ENCODE measurements at regions not wholly inside any gene's neighbourhood (a gene's known extent, or its start where the extent isn't known, plus 50 kb on each side); places are given as distances from the start of the nearest gene placed in this dataset.
"Not testable (repeated sequence)": the region's sequence is repeated elsewhere in the genome, so short reads cannot be mapped to it uniquely, and the experiment has no call there.

DNA sequence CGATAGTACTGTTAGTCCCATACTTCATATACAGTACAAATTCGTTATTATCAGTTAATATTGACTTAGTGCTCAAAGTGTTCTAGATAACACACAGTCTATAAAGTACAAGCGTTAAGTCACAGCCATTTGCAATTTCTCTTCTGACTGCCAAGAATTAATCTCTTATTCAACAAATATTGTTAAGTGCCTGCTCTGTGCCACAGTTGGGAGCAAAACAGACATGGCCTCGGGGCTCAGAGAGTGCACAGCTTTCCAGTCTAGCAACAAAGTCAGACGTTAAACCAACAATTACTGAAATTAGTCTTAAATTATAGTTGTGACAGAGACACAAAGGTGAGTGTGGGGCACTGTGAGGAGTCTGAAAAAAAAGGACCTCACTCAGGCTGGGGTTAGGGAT lies 113.0 kb upstream of the DPP6 start:
- no peak overlapping the region for H3K4me3 Mint-ChIP-seq
- DNase-seq, result no peak
- H3K27me3 Mint-ChIP-seq (ENCODE audit: low read depth), result peaks cover 3% of the 10 kb centered on the region
- H3K27ac Mint-ChIP-seq, result no peak overlapping the region
- peaks cover 5% of the 10 kb centered on the region for H3K9me3 Mint-ChIP-seq
- intact Hi-C loops (cut with micrococcal nuclease), result no loop called here
- H3K4me1 Mint-ChIP-seq (ENCODE audit: low read depth), result no peaks in the 10 kb centered on the region
- no peaks in the 10 kb centered on the region for H3K36me3 Mint-ChIP-seq (ENCODE audit: low read depth)
- CTCF ChIA-PET, result no interaction called here

DNA sequence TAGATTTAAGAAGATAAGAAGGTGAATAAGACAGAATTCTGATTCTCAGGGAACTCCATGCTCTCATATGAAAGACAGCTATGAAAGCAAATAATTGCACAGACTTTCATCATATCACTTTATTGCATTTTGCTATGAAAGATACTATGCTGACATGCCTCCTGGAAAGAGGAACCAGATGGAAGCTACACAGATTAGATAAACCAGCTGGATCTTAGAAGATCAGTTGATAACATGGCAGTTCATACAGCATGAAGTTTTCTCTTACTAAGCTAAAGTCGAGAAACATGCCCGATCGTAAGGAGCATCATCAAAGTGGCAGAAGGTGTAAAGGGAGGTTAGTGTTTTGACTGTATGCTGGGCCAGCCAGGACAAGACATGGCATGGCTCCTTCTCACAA lies 112.5 kb upstream of the DPP6 start:
- intact Hi-C loops (cut with micrococcal nuclease), result no loop called here
- Mint-ChIP-seq H3K27ac (no peak overlapping the region), H3K4me3 (no peak overlapping the region), H3K9me3 (peaks cover 5% of the 10 kb centered on the region), H3K36me3 (ENCODE audit: low read depth) (no peaks in the 10 kb centered on the region), H3K4me1 (ENCODE audit: low read depth) (no peaks in the 10 kb centered on the region), H3K27me3 (ENCODE audit: low read depth) (peaks cover 3% of the 10 kb centered on the region)
- DNase-seq, result no peak
- CTCF ChIA-PET, result no interaction called here

DNA sequence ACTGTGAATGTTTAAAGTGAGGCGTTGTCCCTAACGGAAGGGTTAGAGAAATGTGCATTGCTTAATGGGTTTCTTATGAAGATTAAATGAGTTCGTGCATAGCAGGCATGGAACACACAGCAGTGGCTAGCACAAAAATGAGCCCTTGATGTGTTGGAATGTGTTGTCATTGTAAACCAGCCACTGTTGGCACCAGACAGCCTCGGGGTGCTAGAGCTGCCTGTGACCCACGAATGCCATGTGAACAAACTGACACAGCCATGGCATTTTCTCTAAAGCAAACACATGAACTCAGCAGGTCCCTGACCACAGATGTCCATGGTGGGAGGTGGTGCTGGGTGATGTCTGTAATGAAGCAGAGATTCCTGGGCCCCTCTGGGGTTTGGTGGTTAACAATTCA lies 111.1 kb upstream of the DPP6 start:
- no peaks in the 10 kb centered on the region for H3K36me3 Mint-ChIP-seq (ENCODE audit: low read depth)
- peaks cover 2% of the 10 kb centered on the region for H3K27me3 Mint-ChIP-seq (ENCODE audit: low read depth)
- H3K27ac Mint-ChIP-seq, result no peak overlapping the region
- intact Hi-C loops (cut with micrococcal nuclease), result no loop called here
- no peak overlapping the region for H3K4me3 Mint-ChIP-seq
- no peaks in the 10 kb centered on the region for H3K4me1 Mint-ChIP-seq (ENCODE audit: low read depth)
- no peak for DNase-seq
- CTCF ChIA-PET, result no interaction called here
- H3K9me3 Mint-ChIP-seq, result peaks cover 5% of the 10 kb centered on the region

DNA sequence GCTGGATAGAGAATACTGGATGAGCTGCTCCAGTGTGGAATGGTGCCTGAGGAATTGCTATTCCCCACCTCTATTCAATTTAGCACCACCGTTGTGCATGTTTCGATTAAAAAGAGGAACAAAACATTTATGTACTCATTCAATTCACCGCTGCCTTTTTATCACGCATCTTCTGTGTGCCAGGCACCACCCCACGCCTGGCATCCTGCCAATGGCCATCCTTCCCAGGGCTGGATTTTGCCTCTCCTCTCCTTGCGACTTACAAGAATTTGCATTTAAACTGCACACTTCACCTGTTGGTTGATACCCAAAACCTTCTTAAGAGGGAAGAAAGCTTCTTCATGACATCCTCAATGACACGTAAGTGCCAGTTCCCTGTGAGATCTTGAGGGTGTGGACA lies 110.2 kb upstream of the DPP6 start:
- intact Hi-C loops (cut with micrococcal nuclease), result no loop called here
- H3K27ac Mint-ChIP-seq, result no peak overlapping the region
- no peak for DNase-seq
- no peak overlapping the region for H3K4me3 Mint-ChIP-seq
- no peaks in the 10 kb centered on the region for H3K4me1 Mint-ChIP-seq (ENCODE audit: low read depth)
- peaks cover 2% of the 10 kb centered on the region for H3K27me3 Mint-ChIP-seq (ENCODE audit: low read depth)
- H3K36me3 Mint-ChIP-seq (ENCODE audit: low read depth), result no peaks in the 10 kb centered on the region
- CTCF ChIA-PET, result no interaction called here
- peaks cover 5% of the 10 kb centered on the region for H3K9me3 Mint-ChIP-seq

DNA sequence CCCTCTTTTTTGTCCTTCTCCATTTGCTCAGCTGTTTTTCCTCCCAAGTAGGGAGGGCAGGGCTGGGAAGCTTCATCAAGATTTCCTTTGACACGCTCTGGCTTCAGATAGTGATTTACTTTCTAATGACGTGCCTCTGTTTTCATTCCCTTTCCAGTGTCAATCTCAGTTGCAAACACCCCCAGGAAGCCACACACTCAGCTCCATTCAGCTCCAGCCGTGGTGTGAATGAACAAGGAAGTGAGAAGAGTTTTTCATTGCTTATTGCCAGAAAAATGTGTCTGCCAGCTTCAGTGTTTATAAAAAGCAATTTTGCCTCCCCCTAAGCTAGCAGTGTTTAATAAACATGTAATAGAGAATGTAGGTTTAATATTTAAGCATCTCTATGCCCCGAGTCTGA lies 108.7 kb upstream of the DPP6 start:
- no peak for DNase-seq
- Mint-ChIP-seq H3K27me3 (ENCODE audit: low read depth) (peaks cover 2% of the 10 kb centered on the region), H3K9me3 (peaks cover 5% of the 10 kb centered on the region), H3K4me3 (no peak overlapping the region), H3K36me3 (ENCODE audit: low read depth) (no peaks in the 10 kb centered on the region), H3K27ac (no peak overlapping the region), H3K4me1 (ENCODE audit: low read depth) (no peaks in the 10 kb centered on the region)
- intact Hi-C loops (cut with micrococcal nuclease), result no loop called here
- CTCF ChIA-PET, result no interaction called here

DNA sequence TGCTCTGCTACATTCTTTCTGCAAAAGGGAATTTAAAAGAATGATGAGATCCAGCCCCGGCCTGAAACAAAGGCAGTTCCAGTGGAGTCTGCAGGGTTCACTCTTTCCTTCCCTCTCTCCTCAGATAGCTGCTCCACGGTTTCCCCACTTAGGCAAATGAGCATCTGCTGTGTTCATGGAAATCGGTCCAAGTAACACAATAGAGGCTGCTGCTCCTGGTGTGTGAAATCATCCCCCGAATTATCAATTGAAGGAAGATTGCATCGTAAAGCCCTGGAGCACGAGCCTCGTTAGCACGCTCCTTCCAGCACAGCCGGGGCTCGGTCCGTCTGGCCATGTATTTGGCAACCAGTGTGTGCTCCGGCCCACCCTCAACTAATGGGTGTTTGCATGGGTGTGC lies 108.3 kb upstream of the DPP6 start:
- Mint-ChIP-seq H3K4me3 (no peak overlapping the region), H3K9me3 (peaks cover 5% of the 10 kb centered on the region), H3K4me1 (ENCODE audit: low read depth) (no peaks in the 10 kb centered on the region), H3K27me3 (ENCODE audit: low read depth) (peaks cover 2% of the 10 kb centered on the region), H3K27ac (no peak overlapping the region), H3K36me3 (ENCODE audit: low read depth) (no peaks in the 10 kb centered on the region)
- no peak for DNase-seq
- intact Hi-C loops (cut with micrococcal nuclease), result no loop called here
- CTCF ChIA-PET, result no interaction called here

DNA sequence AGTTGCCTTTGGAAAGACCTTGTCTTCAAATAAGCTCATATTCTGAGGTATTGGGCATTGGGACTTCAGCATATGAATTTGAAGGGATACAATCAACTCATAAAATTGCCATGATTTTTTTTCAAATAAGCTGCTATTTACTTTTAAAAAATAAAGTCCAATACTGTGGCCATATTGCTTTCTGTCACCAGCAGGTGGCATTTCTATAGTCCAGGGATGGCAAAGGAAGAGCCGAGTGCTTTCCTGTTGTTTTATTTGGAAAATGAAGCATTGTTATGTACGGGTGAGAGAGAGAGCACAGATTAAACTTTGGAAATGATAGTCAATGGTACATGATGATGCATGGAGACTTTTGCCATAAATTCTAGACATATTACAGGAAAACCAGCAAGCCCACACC lies 104.1 kb upstream of the DPP6 start:
- no peak overlapping the region for H3K27ac Mint-ChIP-seq
- H3K4me3 Mint-ChIP-seq, result no peak overlapping the region
- DNase-seq, result no peak
- no peaks in the 10 kb centered on the region for H3K9me3 Mint-ChIP-seq
- no peaks in the 10 kb centered on the region for H3K36me3 Mint-ChIP-seq (ENCODE audit: low read depth)
- H3K4me1 Mint-ChIP-seq (ENCODE audit: low read depth), result no peaks in the 10 kb centered on the region
- peaks cover 2% of the 10 kb centered on the region for H3K27me3 Mint-ChIP-seq (ENCODE audit: low read depth)
- CTCF ChIA-PET, result no interaction called here
- intact Hi-C loops (cut with micrococcal nuclease), result no loop called here

DNA sequence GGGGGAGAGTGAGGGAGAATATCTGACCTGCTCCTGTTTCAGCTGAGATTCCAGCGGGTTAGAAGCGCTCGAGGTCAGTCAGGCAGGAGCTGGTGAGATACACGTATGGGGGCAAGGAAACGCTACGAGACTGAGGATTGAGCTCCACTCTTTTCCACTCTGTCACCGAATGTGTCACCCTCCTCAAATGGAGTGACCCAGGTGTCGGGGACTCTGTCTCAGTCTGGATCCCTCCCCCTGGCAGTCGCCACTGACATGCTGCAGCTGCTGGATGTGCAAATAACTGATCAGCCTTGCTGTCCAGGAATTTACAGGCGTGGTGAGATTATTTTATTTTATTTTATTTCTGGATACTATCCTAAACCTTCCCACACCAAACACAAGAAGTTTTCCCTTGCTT lies 100.9 kb upstream of the DPP6 start:
- Mint-ChIP-seq H3K27ac (no peak overlapping the region), H3K27me3 (ENCODE audit: low read depth) (peaks cover 2% of the 10 kb centered on the region), H3K36me3 (ENCODE audit: low read depth) (no peaks in the 10 kb centered on the region), H3K9me3 (no peaks in the 10 kb centered on the region), H3K4me3 (no peak overlapping the region), H3K4me1 (ENCODE audit: low read depth) (no peaks in the 10 kb centered on the region)
- CTCF ChIA-PET, result no interaction called here
- DNase-seq, result no peak
- intact Hi-C loops (cut with micrococcal nuclease), result no loop called here

DNA sequence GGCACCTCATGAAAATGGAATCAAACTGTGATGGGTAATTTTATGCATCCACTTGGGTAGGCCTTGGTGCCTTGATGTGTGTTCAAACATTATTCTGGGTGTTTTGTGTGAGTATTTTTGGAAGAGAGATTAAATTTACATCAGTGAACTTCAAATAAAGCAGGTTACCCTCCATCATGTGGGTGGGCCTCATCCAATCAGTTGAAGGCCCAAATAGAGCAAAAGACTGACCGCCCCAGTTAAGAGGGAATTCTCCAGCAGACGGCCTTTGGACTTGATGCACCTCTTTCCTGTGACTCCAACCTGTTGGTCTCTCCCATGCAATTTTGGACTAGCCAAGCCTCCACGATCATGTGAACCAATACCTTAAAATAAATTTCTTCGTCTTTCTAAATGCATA lies 97.7 kb upstream of the DPP6 start:
- peaks cover 2% of the 10 kb centered on the region for H3K27me3 Mint-ChIP-seq (ENCODE audit: low read depth)
- CTCF ChIA-PET, result no interaction called here
- H3K27ac Mint-ChIP-seq, result no peak overlapping the region
- DNase-seq, result no peak
- H3K9me3 Mint-ChIP-seq, result no peaks in the 10 kb centered on the region
- no peak overlapping the region for H3K4me3 Mint-ChIP-seq
- intact Hi-C loops (cut with micrococcal nuclease), result no loop called here
- H3K36me3 Mint-ChIP-seq (ENCODE audit: low read depth), result no peaks in the 10 kb centered on the region
- no peaks in the 10 kb centered on the region for H3K4me1 Mint-ChIP-seq (ENCODE audit: low read depth)

DNA sequence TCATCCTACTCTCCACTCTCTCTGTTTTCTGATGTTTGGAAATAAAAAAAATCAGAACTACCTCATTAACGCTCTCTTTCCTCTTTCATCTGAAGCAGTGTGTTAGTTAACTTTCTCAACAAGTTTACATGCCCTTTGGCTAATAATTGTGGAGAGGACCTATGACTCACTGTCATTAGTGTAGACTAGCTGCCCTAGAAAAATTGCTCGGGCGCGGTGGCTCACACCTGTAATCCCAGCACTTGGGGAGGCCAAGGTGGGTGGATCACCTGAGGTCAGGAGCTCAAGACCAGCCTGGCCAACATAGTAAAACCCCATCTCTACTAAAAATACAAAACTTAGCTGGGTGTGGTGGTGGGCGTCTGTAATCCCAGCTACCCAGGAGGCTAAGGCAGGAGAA lies 94.5 kb upstream of the DPP6 start:
- H3K27ac Mint-ChIP-seq, result not testable (repeated sequence)

DNA sequence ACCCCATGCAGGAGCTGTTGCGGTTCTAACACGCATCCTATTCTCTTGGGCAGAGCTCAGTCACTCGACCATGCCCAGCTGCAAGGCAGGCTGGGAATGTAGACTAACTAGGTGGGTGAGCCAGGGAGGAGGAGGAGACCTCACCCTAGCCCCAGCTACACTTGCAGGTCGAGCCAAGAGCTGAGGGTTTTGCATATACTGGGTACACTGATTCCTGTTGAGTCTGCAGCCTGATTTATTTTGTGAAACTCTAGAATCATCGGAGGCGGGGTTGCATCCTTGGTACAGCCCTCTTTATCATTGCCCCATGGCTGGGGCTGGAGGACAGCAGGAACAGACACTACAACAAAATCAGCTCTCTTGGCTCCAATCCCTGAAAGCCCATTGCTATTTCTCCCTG lies 93.8 kb upstream of the DPP6 start:
- H3K36me3 Mint-ChIP-seq (ENCODE audit: low read depth); H3K4me3 Mint-ChIP-seq; H3K27ac Mint-ChIP-seq; CTCF ChIA-PET; H3K27me3 Mint-ChIP-seq (ENCODE audit: low read depth); intact Hi-C loops (cut with micrococcal nuclease); H3K9me3 Mint-ChIP-seq; H3K4me1 Mint-ChIP-seq (ENCODE audit: low read depth); DNase-seq: not testable (repeated sequence)

More for the DNA sequence above, 94.5 kb upstream of the DPP6 start:
- DNase-seq; H3K27me3 Mint-ChIP-seq (ENCODE audit: low read depth); H3K36me3 Mint-ChIP-seq (ENCODE audit: low read depth); H3K4me1 Mint-ChIP-seq (ENCODE audit: low read depth); CTCF ChIA-PET; H3K4me3 Mint-ChIP-seq; intact Hi-C loops (cut with micrococcal nuclease); H3K9me3 Mint-ChIP-seq: not testable (repeated sequence)

DNA sequence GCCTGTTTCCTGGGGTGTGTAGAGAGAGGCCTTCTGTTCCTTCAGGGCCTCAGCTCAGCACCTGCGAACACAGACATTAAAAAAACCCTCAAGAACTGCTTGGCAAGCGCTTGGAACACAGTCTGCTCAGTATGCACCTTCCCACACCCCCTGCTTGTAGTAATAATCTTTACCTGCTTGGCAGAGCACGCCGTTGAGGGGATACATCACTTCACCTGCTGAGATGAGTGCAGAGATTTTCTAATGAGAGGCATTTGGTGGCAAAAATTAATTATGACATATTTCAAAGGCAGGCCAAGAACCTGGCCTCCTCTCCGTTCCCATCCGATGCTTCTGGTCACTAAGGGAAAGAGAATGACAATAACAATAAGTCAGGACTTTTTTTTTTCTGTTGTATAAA lies 93.4 kb upstream of the DPP6 start:
- DNase-seq; H3K27ac Mint-ChIP-seq; H3K36me3 Mint-ChIP-seq (ENCODE audit: low read depth); CTCF ChIA-PET; intact Hi-C loops (cut with micrococcal nuclease); H3K4me1 Mint-ChIP-seq (ENCODE audit: low read depth); H3K9me3 Mint-ChIP-seq; H3K4me3 Mint-ChIP-seq; H3K27me3 Mint-ChIP-seq (ENCODE audit: low read depth): not testable (repeated sequence)

DNA sequence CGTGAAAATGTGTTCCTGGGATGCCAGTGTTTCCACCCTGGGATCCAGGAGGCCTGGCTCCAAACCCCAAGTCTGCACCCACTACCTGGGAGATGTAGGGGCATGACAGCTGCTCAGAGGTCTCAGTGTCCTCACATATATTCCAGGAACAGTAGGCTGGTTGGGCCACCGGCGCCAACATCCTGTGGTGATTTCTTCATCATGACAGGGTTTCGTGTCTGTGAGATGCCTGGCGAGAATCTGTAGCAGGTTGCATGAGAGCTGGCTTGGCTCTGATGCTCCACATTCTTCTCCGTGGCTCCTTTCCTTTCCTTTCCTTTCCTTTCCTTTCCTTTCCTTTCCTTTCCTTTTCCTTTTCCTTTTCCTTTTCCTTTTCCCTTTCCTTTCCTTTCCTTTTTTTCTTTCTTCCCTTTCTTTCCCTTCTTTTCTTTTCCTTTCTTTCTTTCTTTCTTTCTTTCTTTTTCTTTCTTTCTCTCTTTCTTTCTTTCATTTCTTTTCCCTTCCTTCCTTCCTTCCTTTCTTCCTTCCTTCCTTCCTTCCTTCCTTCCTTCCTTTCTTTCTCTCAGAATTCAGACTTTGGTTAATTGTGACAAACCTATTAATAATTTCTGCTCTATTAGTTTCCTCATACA lies 87.6 kb upstream of the DPP6 start:
- H3K27ac Mint-ChIP-seq; H3K4me1 Mint-ChIP-seq (ENCODE audit: low read depth); intact Hi-C loops (cut with micrococcal nuclease); H3K36me3 Mint-ChIP-seq (ENCODE audit: low read depth); H3K27me3 Mint-ChIP-seq (ENCODE audit: low read depth); DNase-seq; H3K9me3 Mint-ChIP-seq; CTCF ChIA-PET; H3K4me3 Mint-ChIP-seq: not testable (repeated sequence)

DNA sequence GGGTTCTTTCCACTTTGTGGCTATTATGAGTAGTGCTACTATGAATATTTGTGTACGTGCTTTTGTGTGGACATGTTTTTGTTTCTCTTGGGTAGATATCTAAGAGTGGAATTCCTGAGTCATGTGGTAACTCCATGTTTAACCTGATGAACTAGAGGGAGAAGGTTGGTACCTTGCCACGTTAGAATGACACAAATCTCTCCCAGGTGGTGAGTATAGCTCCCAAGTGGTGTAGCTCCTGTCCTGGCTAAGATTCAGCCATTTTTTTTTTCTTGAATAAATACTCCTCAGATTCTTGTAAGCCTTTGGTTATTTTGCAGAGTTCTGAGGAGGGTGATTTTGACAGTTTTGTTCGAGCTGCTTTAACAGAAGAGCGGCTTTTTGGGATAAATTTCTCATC lies 83.2 kb upstream of the DPP6 start:
- CTCF ChIA-PET; intact Hi-C loops (cut with micrococcal nuclease); H3K4me1 Mint-ChIP-seq (ENCODE audit: low read depth); H3K27ac Mint-ChIP-seq; DNase-seq; H3K9me3 Mint-ChIP-seq; H3K27me3 Mint-ChIP-seq (ENCODE audit: low read depth); H3K36me3 Mint-ChIP-seq (ENCODE audit: low read depth); H3K4me3 Mint-ChIP-seq: not testable (repeated sequence)

Data from activated naive CD4-positive, alpha-beta T cell treated with anti-CD3 and anti-CD28 coated beads for 36 hours (primary cell).